ENCODE measurements at regions not wholly inside any gene's neighbourhood (a gene's known extent, or its start where the extent isn't known, plus 50 kb on each side); places are given as distances from the start of the nearest gene placed in this dataset.

DNA sequence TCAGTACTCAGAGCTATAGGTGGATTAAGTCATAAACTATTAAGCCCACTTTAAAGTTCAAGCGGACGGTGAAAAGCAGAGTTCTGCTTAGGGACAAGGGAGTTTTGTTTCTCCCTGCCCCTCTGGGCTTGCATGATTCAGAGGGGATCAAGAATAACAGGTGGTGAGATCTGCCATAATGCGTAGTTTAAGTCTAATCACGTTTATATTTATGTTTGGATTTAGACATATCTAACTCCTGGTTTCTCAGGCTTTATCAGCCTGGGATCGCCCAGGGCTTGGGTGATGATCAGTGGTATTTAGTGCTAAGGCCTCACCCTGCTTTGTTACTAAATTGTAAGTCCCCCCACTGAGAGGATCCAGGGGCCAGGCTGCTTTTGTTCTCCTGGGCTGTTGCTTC, 335.4 kb upstream of the NRP1 start:
- no peak overlapping the region for H2AFZ ChIP-seq (ENCODE audit: insufficient read depth, low read depth, low read length, poor library complexity, severe bottlenecking)
- ATAC-seq (ENCODE audit: low read depth) (no peak), DNase-seq (no peak)
- Mint-ChIP-seq H3K9me3 (ENCODE audit: insufficient read depth) (no peaks in the 10 kb centered on the region), H3K4me3 (no peak overlapping the region), H3K27ac (no peak overlapping the region), H3K27me3 (no peaks in the 10 kb centered on the region), H3K4me1 (no peaks in the 10 kb centered on the region)
- H3K9me3 ChIP-seq (ENCODE audit: control extremely low read depth in 1 of 3, control insufficient read depth in 2 of 3, insufficient read depth in 1 of 3, low read length in 2 of 3) = peaks cover 0 to 2% (median 0%) of the 10 kb centered on the region in 3 donors
- no peaks in the 10 kb centered on the region for H3K36me3 ChIP-seq (replicated peaks in 1 of 2; ENCODE audit: control extremely low read depth in 1 of 2, control insufficient read depth in 1 of 2, extremely low read depth in 1 of 2, insufficient read depth in 2 of 2, low read length in 1 of 2)
- no peak for TF ChIP-seq CTCF (IDR thresholded peaks at IDR 0.05)
- no peak for TF ChIP-seq EZH2 (IDR thresholded peaks at IDR 0.05; ENCODE audit: borderline replicate concordance, insufficient read depth, low read depth, low read length, poor library complexity, severe bottlenecking)
- H3K9ac ChIP-seq (ENCODE audit: low read length) = no peak overlapping the region
- no peaks in the 10 kb centered on the region for H3K79me2 ChIP-seq (ENCODE audit: control insufficient read depth, insufficient read depth, low read length)
- H3K27ac ChIP-seq (ENCODE audit: low read length in 2 of 2) = no peak overlapping the region
- ChIA-PET POLR2A (no interaction called here), CTCF (no interaction called here)
- WGBS (ENCODE audit: insufficient coverage) = 100% methylated on average over 3 of the region's 5 CpGs
- H3K4me1 ChIP-seq (ENCODE audit: control insufficient read depth in 2 of 2, insufficient read depth in 2 of 2, low read length in 2 of 2) = no peaks in the 10 kb centered on the region
- intact Hi-C loops (cut with micrococcal nuclease) = no loop called here
- H3K27me3 ChIP-seq (replicated peaks in 1 of 4; ENCODE audit: control extremely low read depth in 1 of 4, control insufficient read depth in 3 of 4, insufficient read depth in 4 of 4, low read length in 3 of 4) = no peaks in the 10 kb centered on the region
- no peak overlapping the region for H3K4me3 ChIP-seq (ENCODE audit: control extremely low read depth in 1 of 5, extremely low read depth in 1 of 5, insufficient read depth in 1 of 5, low read depth in 2 of 5, low read length in 4 of 5)
- H3K4me2 ChIP-seq (replicated peaks; ENCODE audit: low read depth, low read length, poor library complexity, severe bottlenecking) = no peak overlapping the region
- H4K20me1 ChIP-seq (ENCODE audit: control insufficient read depth, insufficient read depth, low read length, poor library complexity, severe bottlenecking) = no peaks in the 10 kb centered on the region

DNA sequence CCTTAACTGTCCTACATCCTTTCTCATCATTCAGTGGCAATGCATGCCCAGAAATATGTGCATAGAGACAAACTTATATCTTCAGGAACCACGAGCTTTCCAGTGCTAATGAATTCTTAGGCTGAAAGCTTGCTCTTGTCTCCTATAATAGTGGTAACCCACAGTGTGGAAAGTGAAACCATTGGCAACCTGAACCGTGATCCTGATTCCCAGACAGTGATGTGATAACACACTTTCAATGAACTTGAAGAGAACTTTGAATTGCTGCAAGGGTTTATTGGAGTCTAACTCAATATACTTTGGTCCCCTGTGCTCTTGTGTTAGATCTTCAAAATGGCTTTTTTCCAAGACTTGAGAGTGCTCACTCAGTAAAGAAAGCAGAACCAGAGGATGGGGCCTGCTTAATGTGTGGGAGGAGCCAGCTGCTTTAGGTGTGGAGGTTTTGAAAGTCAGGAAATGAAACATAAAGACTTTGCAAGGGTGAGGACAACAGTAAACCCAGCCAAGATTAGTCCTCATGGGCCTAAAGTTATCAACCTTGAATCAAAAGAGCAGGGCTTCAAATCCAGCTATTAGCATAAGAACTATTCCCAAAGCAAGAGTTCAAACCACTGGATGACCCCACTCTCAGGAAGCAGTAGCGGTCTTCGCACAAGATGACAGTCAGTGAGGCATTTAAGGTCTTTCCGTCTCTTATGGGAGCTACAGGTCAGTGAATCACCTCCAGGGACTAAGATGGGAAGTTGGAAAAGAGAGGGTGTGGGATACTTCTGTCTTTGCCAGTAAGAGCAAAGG, 332.4 kb upstream of the NRP1 start:
- Histone ChIP-seq H2AFZ (ENCODE audit: insufficient read depth, low read depth, low read length, poor library complexity, severe bottlenecking) (no peak overlapping the region), H3K79me2 (ENCODE audit: control insufficient read depth, insufficient read depth, low read length) (no peaks in the 10 kb centered on the region), H3K9me3 (ENCODE audit: control extremely low read depth in 1 of 3, control insufficient read depth in 2 of 3, insufficient read depth in 1 of 3, low read length in 2 of 3) (peaks cover 0 to 5% (median 0%) of the 10 kb centered on the region in 3 donors), H3K4me1 (ENCODE audit: control insufficient read depth in 2 of 2, insufficient read depth in 2 of 2, low read length in 2 of 2) (no peaks in the 10 kb centered on the region), H3K4me2 (replicated peaks; ENCODE audit: low read depth, low read length, poor library complexity, severe bottlenecking) (no peak overlapping the region), H3K4me3 (ENCODE audit: control extremely low read depth in 1 of 5, extremely low read depth in 1 of 5, insufficient read depth in 1 of 5, low read depth in 2 of 5, low read length in 4 of 5) (no peak overlapping the region), H3K27me3 (replicated peaks in 1 of 4; ENCODE audit: control extremely low read depth in 1 of 4, control insufficient read depth in 3 of 4, insufficient read depth in 4 of 4, low read length in 3 of 4) (no peaks in the 10 kb centered on the region), H3K9ac (ENCODE audit: low read length) (no peak overlapping the region), H4K20me1 (ENCODE audit: control insufficient read depth, insufficient read depth, low read length, poor library complexity, severe bottlenecking) (no peaks in the 10 kb centered on the region), H3K27ac (ENCODE audit: low read length in 2 of 2) (no peak overlapping the region), H3K36me3 (replicated peaks in 1 of 2; ENCODE audit: control extremely low read depth in 1 of 2, control insufficient read depth in 1 of 2, extremely low read depth in 1 of 2, insufficient read depth in 2 of 2, low read length in 1 of 2) (no peaks in the 10 kb centered on the region)
- ChIA-PET CTCF (no interaction called here), POLR2A (no interaction called here)
- TF ChIP-seq CTCF (IDR thresholded peaks at IDR 0.05) (no peak), EZH2 (IDR thresholded peaks at IDR 0.05; ENCODE audit: borderline replicate concordance, insufficient read depth, low read depth, low read length, poor library complexity, severe bottlenecking) (no peak)
- DNase-seq = no peak
- H3K27me3 Mint-ChIP-seq = no peaks in the 10 kb centered on the region
- H3K4me1 Mint-ChIP-seq = no peaks in the 10 kb centered on the region
- H3K9me3 Mint-ChIP-seq (ENCODE audit: insufficient read depth) = peaks cover 2% of the 10 kb centered on the region
- WGBS (ENCODE audit: insufficient coverage) = 91% methylated on average over 4 of the region's 5 CpGs
- no peak for ATAC-seq (ENCODE audit: low read depth)
- H3K4me3 Mint-ChIP-seq = no peak overlapping the region
- no peak overlapping the region for H3K27ac Mint-ChIP-seq
- intact Hi-C loops (cut with micrococcal nuclease) = no loop called here

All from B cell (primary cell).